Activated CD8-positive, alpha-beta memory T cell treated with anti-CD3 and anti-CD28 coated beads, Interleukin-2, amount 50 U/mL, for 48 hours (primary cell): ENCODE measurements at regions not wholly inside any gene's neighbourhood (a gene's known extent, or its start where the extent isn't known, plus 50 kb on each side); places are given as distances from the start of the nearest gene placed in this dataset.
"Not testable (repeated sequence)": the region's sequence is repeated elsewhere in the genome, so short reads cannot be mapped to it uniquely, and the experiment has no call there.

Experiments
- DNase-seq: peaks from one replicate; pipeline ENCODE4 v3.0.0-alpha.2; 2020

GRCh38 chr12:131293071-131294015, 339.6 kb downstream of the ADGRD1 start:
- DNase-seq: peak; percentile 37

GRCh38 chr12:131294716-131295115, 341.0 kb downstream of the ADGRD1 start:
- peak; percentile 26 for DNase-seq

- DNase-seq: not testable (repeated sequence)
These were observed 341.4 kb downstream of the ADGRD1 start for GRCh38 chr12:131295117-131295516.

DNA sequence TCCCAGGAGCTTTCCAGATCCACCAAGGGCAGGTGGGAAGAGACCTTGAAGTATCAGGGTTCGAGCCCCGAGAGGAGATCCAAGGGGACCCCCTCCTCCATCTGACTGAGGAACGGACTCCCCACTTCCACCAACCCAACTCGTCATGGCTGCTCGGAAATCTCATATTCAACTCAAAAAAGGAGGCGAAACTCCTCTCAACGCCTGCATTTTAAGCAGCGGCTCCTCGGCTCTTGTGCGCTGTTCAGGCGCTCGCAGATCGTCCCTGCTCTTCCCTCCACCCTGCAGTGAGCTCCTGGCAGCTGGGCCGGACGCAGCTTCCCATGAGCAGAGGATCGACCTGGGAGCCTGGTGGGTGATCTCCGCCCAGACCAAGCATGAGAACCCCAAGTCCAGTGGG, 341.9 kb downstream of the ADGRD1 start:
- not testable (repeated sequence) for DNase-seq

DNA sequence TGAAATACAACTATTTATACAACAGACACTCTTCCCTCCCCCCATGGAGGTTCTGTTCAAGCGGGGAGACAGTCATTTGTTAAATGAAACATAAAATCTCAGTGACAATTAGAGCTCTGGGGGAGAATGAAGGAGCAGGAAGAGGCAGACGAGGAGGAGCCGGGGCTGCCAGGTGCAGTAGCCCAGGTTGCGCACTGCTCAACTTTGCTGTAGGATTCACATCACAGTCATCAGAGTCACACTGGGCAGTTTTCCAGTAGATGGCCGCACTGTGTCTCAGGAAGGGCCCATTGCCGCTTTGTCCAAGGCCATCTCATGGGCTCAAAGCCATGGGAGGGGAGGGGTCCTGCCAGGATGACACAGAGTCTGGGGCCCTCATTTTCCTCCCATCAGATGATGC, 342.4 kb downstream of the ADGRD1 start:
- DNase-seq: not testable (repeated sequence)

- not testable (repeated sequence) for DNase-seq
These were observed 342.9 kb downstream of the ADGRD1 start for GRCh38 chr12:131296651-131297050.

GRCh38 chr12:131298526-131299369, 345.0 kb downstream of the ADGRD1 start:
- DNase-seq: not testable (repeated sequence)

DNA sequence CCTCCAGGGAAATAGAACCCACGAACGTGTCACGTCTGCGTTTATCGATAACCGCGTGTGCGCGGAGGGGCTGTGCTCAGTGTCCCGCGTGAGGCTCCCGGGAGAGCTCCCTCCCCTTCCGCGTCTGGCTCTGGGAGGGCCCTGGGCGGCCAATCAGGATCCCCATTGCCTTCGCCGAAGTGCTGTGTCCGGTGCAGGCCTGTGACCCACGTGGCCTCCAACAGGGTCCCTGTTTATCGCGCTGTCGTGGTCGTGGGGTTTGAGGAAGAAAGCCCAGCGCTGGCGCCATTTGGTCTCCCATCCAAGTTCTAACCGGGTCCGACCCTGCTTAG, 345.6 kb downstream of the ADGRD1 start:
- not testable (repeated sequence) for DNase-seq

- not testable (repeated sequence) for DNase-seq
These were observed 349.9 kb downstream of the ADGRD1 start for GRCh38 chr12:131303576-131303975.

DNA sequence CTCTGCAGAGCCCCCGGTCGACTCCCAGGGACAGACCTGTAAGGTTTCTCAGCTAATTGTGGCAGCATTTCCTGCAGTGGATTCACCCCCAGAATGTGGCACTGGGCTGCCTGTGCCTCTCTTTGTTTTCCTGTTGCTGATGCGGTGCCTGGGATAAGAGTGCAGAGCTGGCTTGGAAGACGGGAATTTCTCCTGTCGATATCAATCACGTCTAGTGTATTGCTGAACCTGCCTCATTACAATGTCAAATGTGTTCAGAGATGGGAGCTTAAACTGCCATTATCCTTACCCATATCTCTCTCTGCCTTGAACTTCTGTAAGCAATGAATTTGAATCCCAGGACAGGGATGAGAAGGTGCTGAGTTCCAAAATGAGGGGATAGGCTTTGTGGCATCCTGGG, 350.9 kb downstream of the ADGRD1 start:
- not testable (repeated sequence) for DNase-seq

DNA sequence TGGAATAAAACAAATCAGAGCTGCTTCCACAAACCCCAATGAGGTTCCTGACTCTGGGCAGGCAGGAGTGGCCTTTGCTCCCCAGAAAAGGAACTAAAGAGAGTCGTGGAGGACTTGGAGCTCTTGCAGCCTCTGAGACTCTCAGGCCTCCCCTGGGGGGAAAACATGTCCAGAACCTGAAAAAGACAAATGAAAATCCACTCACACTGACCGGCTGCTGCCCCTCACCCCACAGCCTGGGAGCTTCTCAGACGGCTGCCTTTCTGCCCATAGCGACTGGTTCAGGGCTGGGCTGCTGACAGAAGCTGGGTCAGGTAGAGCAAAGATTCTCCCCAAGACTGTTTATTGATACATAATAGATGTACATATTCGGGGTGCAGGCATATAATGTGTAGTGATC, 356.0 kb downstream of the ADGRD1 start:
- DNase-seq: no peak

DNA sequence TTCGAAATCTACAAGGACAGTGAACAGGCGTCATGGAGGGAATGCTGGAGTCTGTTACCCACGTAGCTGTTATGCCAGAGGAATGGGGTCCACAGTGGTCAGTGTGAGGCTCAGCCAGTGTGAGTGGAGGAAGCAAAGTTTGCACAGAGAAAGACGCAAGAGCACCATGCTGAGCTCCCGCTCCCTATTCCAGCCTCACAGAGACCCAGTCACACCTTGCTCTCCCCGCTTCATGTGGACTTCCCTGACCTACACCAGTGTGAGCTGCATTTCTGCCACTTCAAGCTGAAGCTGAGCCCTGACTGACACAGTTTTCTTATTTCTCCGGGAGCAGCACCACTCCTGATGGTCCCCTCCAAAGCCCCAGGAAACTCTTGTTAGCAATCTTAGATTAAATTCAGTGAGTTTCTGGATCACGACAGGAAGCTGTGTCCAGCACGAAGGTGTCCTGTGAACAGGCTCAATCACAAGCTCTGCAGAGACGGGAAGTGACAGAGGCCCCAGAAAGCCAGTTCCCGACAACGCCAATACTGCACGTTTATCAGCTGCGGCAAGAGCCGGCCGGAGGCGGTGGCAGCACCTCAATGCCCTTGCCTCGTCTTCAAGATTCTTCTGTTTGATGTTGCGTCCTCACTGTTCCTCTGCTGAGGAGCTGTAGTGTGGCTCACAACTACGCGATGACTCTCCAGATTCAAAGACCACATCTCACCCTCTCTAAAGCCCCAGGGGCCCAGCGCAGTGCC, 356.7 kb downstream of the ADGRD1 start:
- not testable (repeated sequence) for DNase-seq

GRCh38 chr12:131311279-131311722, 357.6 kb downstream of the ADGRD1 start:
- DNase-seq: peak; percentile 58

DNA sequence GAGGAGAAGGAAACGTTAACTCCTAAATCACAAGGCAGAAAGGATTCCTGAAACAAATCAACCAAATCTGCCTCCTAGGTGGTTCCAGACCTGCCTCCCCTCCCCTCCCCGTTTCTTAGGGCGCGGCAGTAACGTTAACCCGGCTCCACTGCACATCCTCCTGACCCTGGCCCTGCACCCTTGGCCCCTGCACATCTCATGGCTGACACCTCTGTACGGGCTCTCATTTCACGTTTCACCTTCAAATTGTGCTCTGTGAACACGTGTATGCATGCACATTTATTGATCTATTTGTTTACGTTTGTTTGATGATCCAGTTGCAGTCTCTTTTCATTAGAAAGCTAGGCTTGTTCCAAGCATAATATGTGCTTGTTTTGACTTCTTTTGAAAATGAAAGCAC, 358.1 kb downstream of the ADGRD1 start:
- DNase-seq: no peak

GRCh38 chr12:131312382-131312781, 358.7 kb downstream of the ADGRD1 start:
- not testable (repeated sequence) for DNase-seq

GRCh38 chr12:131312793-131313545, 359.3 kb downstream of the ADGRD1 start:
- no peak for DNase-seq

GRCh38 chr12:131313635-131314034, 359.9 kb downstream of the ADGRD1 start:
- no peak for DNase-seq

DNA sequence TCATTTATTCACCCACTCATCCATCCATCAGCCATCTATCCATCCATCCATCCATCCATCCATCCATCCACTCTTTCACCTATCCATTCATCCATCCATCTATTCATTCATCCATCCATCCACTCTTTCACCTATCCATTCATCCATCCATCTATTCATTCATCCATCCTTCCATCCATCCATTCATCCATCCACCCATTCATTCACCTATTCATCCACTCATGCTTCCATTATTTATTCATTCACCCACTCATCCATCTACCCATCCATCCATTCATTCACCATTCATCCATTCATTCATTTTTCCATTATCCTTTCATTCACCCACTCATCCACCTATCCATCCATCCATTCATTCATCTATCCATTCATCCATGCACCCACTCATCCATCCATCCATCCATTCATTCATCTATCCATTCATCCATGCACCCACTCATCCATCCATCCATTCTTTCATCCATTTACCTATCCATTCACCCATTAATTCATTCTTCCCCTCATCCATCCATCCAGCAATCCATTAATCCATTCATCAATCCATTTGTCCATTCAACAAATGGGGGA, 360.9 kb downstream of the ADGRD1 start:
- DNase-seq: no peak

DNA sequence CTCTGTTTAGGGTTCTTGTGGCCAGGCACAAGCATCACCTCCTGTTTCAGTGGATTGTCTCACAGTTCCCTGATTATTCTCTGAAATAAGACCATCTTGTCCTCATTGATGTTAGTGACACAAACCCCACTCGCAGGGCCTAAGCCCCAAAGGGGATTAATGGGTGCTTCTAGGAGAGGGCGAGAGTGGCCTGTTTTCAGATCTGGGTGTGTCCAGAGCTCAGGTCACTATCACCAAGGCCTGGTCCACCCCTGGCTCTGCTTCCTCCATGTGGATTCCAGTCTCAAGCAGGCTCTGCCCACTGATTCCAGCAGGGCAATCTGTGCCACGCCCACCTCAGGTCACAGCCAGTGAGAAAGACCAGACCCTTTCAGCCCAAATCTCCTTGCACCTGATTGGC, 361.9 kb downstream of the ADGRD1 start:
- DNase-seq: no peak

GRCh38 chr12:131316388-131316787, 362.7 kb downstream of the ADGRD1 start:
- no peak for DNase-seq

DNA sequence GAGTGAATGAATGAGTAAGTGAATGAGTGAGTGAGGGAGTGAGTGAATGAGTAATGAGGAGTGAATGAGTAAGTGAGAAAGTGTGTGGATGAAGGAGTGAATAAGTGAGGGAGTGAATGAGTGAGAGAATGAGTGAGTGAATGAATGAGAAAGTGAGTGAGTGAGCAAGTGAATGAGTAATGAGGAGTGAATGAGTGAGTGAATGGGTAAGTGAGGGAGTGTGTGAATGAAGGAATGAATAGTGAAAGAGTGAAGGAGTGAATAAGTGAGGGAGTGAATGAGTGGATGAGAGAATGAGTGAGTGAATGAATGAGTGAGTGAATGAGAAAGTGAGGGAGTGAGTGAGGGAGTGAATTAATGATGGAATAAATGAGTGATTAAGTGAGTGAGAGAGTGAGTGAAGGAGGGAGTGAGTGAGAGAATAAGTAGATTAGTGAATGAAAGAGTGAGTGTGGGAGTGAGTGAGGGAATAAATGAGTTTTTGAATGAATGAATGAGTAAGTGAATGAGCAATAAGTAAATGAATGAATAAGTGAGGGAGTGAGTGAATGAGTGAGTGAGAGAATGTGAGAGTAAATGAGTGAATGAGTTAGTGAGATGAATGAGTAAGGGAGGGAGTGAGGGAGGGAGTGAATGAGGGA, 364.5 kb downstream of the ADGRD1 start:
- DNase-seq: no peak
